Astrocyte (in vitro differentiated cells and primary cell): ENCODE measurements at regions not wholly inside any gene's neighbourhood (a gene's known extent, or its start where the extent isn't known, plus 50 kb on each side); places are given as distances from the start of the nearest gene placed in this dataset.

ENCODE experiments used
- DNase-seq: peaks from one replicate; pipeline ENCODE4 v3.0.0-alpha.2; 2010; ENCODE audit warnings: low read depth
- FAIRE-seq: peaks from 2 replicates; lab custom pipeline; 2011; peaks lifted over from hg19 to GRCh38; lab: Jason Lieb, UNC
- H2AFZ ChIP-seq: 2 replicates; pipeline ENCODE4 v1.6.0; 2012; ENCODE audit warnings: low read depth, low read length, inconsistent platforms
- H3K27ac ChIP-seq: 2 replicates; pipeline ENCODE4 v1.5.1; 2011; ENCODE audit warnings: low read depth, low read length, inconsistent platforms
- H3K27me3 ChIP-seq: 2 replicates; pipeline ENCODE4 v1.6.0; 2011; ENCODE audit warnings: low read length, inconsistent platforms; ENCODE audit not compliant: insufficient read depth
- H3K36me3 ChIP-seq: 2 replicates; pipeline ENCODE4 v1.5.1; 2011; ENCODE audit warnings: low read length, inconsistent platforms; ENCODE audit not compliant: insufficient read depth
- H3K4me1 ChIP-seq: 2 replicates; pipeline ENCODE4 v1.5.1; 2011; ENCODE audit warnings: low read length, inconsistent platforms; ENCODE audit not compliant: insufficient read depth
- H3K4me2 ChIP-seq: 2 replicates; pipeline ENCODE4 v1.6.0; 2012; ENCODE audit warnings: low read length, inconsistent platforms
- H3K4me3 ChIP-seq: 2 replicates; pipeline ENCODE4 v1.5.1; 2011; ENCODE audit warnings: low read depth, mild to moderate bottlenecking, low read length, inconsistent platforms; ENCODE audit not compliant: insufficient read depth
- H3K79me2 ChIP-seq: 2 replicates; pipeline ENCODE4 v1.6.0; 2012; ENCODE audit warnings: mild to moderate bottlenecking, low read length, inconsistent platforms; ENCODE audit not compliant: insufficient read depth
- H3K9ac ChIP-seq: 2 replicates; pipeline ENCODE4 v1.6.0; 2012; ENCODE audit warnings: mild to moderate bottlenecking, low read length, inconsistent platforms
- H3K9me3 ChIP-seq: 2 replicates; pipeline ENCODE4 v1.5.1; 2012; ENCODE audit warnings: low read depth, mild to moderate bottlenecking, low read length, inconsistent platforms; ENCODE audit not compliant: insufficient read depth
- H4K20me1 ChIP-seq: 2 replicates; pipeline ENCODE4 v1.6.0; 2012; ENCODE audit warnings: low read length, inconsistent platforms; ENCODE audit not compliant: insufficient read depth
- H3K27ac Mint-ChIP-seq: one replicate; pipeline ENCODE4 v1.8.0; 2021; ENCODE audit warnings: mild to moderate bottlenecking, mixed read lengths; ENCODE audit not compliant: unreplicated experiment
- H3K27me3 Mint-ChIP-seq: one replicate; pipeline ENCODE4 v1.8.0; 2021; ENCODE audit warnings: low read depth, mixed read lengths; ENCODE audit not compliant: unreplicated experiment
- H3K36me3 Mint-ChIP-seq: one replicate; pipeline ENCODE4 v1.8.0; 2021; ENCODE audit warnings: low read depth, mixed read lengths; ENCODE audit not compliant: unreplicated experiment
- H3K4me1 Mint-ChIP-seq: one replicate; pipeline ENCODE4 v1.8.0; 2021; ENCODE audit warnings: low read depth, mixed read lengths; ENCODE audit not compliant: unreplicated experiment
- H3K4me3 Mint-ChIP-seq: one replicate; pipeline ENCODE4 v1.8.0; 2021; ENCODE audit warnings: mild to moderate bottlenecking, moderate library complexity, mixed read lengths; ENCODE audit not compliant: unreplicated experiment
- H3K9me3 Mint-ChIP-seq: one replicate; pipeline ENCODE4 v1.8.0; 2021; ENCODE audit warnings: mild to moderate bottlenecking, mixed read lengths; ENCODE audit not compliant: unreplicated experiment
- CTCF ChIP-seq: IDR thresholded peaks from 2 replicates; pipeline ENCODE4 v1.5.1; 2011; ENCODE audit warnings: low read depth, mild to moderate bottlenecking, inconsistent platforms, low read length, moderate library complexity; ENCODE audit not compliant: insufficient read depth
- EZH2 ChIP-seq: IDR thresholded peaks from 2 replicates; pipeline ENCODE4 v1.6.1; 2012; ENCODE audit warnings: mild to moderate bottlenecking, low read length, inconsistent platforms; ENCODE audit not compliant: insufficient read depth

- TF ChIP-seq EZH2 = no peak
- TF ChIP-seq CTCF = no peak
- Mint-ChIP-seq H3K36me3 (no peaks in the 10 kb centered on the region), H3K27me3 (no peaks in the 10 kb centered on the region), H3K4me1 (peaks cover 39% of the 10 kb centered on the region), H3K9me3 (no peaks in the 10 kb centered on the region), H3K27ac (peak overlapping the region; percentile 90), H3K4me3 (peak overlapping the region; percentile 22)
- H3K36me3 ChIP-seq = no peaks in the 10 kb centered on the region
- H3K27me3 ChIP-seq = no peaks in the 10 kb centered on the region
- H2AFZ ChIP-seq = peak overlapping the region; percentile 37
- DNase-seq (peak; percentile 83), FAIRE-seq (no peak)
- no peaks in the 10 kb centered on the region for H3K79me2 ChIP-seq
- H3K9me3 ChIP-seq = no peaks in the 10 kb centered on the region
- no peaks in the 10 kb centered on the region for H4K20me1 ChIP-seq
- peak overlapping the region; percentile 80 for H3K4me2 ChIP-seq
- peaks cover 36% of the 10 kb centered on the region for H3K4me1 ChIP-seq
- peak overlapping the region; percentile 75 for H3K9ac ChIP-seq
- H3K27ac ChIP-seq = peak overlapping the region; percentile 87
- H3K4me3 ChIP-seq = peak overlapping the region; percentile 38
Measured at GRCh38 chr11:130782361-130783222, 133.7 kb downstream of the SNX19 start.

GRCh38 chr11:130783323-130783722 lies 133.0 kb downstream of the SNX19 start:
- FAIRE-seq (no peak), DNase-seq (no peak)
- Mint-ChIP-seq H3K27me3 (no peaks in the 10 kb centered on the region), H3K4me1 (peaks cover 45% of the 10 kb centered on the region), H3K4me3 (no peak overlapping the region), H3K27ac (peak overlapping the region; percentile 90), H3K9me3 (no peaks in the 10 kb centered on the region), H3K36me3 (no peaks in the 10 kb centered on the region)
- TF ChIP-seq EZH2 (no peak), CTCF (no peak)
- H2AFZ ChIP-seq = no peak overlapping the region
- H3K27me3 ChIP-seq = no peaks in the 10 kb centered on the region
- H3K4me3 ChIP-seq = no peak overlapping the region
- H3K9me3 ChIP-seq = no peaks in the 10 kb centered on the region
- no peaks in the 10 kb centered on the region for H4K20me1 ChIP-seq
- no peaks in the 10 kb centered on the region for H3K36me3 ChIP-seq
- H3K9ac ChIP-seq = peak overlapping the region; percentile 75
- no peaks in the 10 kb centered on the region for H3K79me2 ChIP-seq
- peak overlapping the region; percentile 87 for H3K27ac ChIP-seq
- peak overlapping the region; percentile 80 for H3K4me2 ChIP-seq
- peaks cover 36% of the 10 kb centered on the region for H3K4me1 ChIP-seq
